ENCODE measurements at regions not wholly inside any gene's neighbourhood (a gene's known extent, or its start where the extent isn't known, plus 50 kb on each side); places are given as distances from the start of the nearest gene placed in this dataset.

GRCh38 chr3:190733591-190734146 is 128.8 kb downstream of the GMNC start:
- TF ChIP-seq CTCF (IDR thresholded peaks at IDR 0.05; ENCODE audit: poor library complexity, severe bottlenecking), result no peak
- ATAC-seq (ENCODE audit: low read depth) (no peak), DNase-seq (ENCODE audit: low spot score) (no peak)
- no peaks in the 10 kb centered on the region for H3K27me3 ChIP-seq (ENCODE audit: insufficient read depth, poor library complexity, severe bottlenecking)
- no peaks in the 10 kb centered on the region for H3K36me3 ChIP-seq (ENCODE audit: low read depth)
- H3K9me3 ChIP-seq (ENCODE audit: severe bottlenecking), result no peaks in the 10 kb centered on the region
- no peaks in the 10 kb centered on the region for H3K4me1 ChIP-seq (ENCODE audit: insufficient read depth, poor library complexity, severe bottlenecking)
- no peak overlapping the region for H3K27ac ChIP-seq (ENCODE audit: poor library complexity, severe bottlenecking)
- no peak overlapping the region for H3K4me3 ChIP-seq (ENCODE audit: severe bottlenecking)

GRCh38 chr3:190731596-190731995 is 130.9 kb downstream of the GMNC start:
- no peaks in the 10 kb centered on the region for H3K36me3 ChIP-seq (ENCODE audit: low read depth)
- TF ChIP-seq CTCF (IDR thresholded peaks at IDR 0.05; ENCODE audit: poor library complexity, severe bottlenecking), result no peak

GRCh38 chr3:190728574-190729246 is 133.8 kb downstream of the GMNC start:
- TF ChIP-seq CTCF (IDR thresholded peaks at IDR 0.05; ENCODE audit: poor library complexity, severe bottlenecking), result no peak
- Histone ChIP-seq H3K27me3 (ENCODE audit: insufficient read depth, poor library complexity, severe bottlenecking) (no peaks in the 10 kb centered on the region), H3K27ac (ENCODE audit: poor library complexity, severe bottlenecking) (no peak overlapping the region), H3K4me3 (ENCODE audit: severe bottlenecking) (no peak overlapping the region), H3K4me1 (ENCODE audit: insufficient read depth, poor library complexity, severe bottlenecking) (no peaks in the 10 kb centered on the region), H3K9me3 (ENCODE audit: severe bottlenecking) (no peaks in the 10 kb centered on the region), H3K36me3 (ENCODE audit: low read depth) (no peaks in the 10 kb centered on the region)
- no peak for DNase-seq (ENCODE audit: low spot score)
- no peak for ATAC-seq (ENCODE audit: low read depth)

More at GRCh38 chr3:190731596-190731995, 130.9 kb downstream of the GMNC start:
- Histone ChIP-seq H3K27ac (ENCODE audit: poor library complexity, severe bottlenecking) (no peak overlapping the region), H3K9me3 (ENCODE audit: severe bottlenecking) (no peaks in the 10 kb centered on the region), H3K4me1 (ENCODE audit: insufficient read depth, poor library complexity, severe bottlenecking) (no peaks in the 10 kb centered on the region), H3K27me3 (ENCODE audit: insufficient read depth, poor library complexity, severe bottlenecking) (no peaks in the 10 kb centered on the region), H3K4me3 (ENCODE audit: severe bottlenecking) (no peak overlapping the region)
- DNase-seq (ENCODE audit: low spot score) (no peak), ATAC-seq (ENCODE audit: low read depth) (no peak)

- TF ChIP-seq CTCF (IDR thresholded peaks at IDR 0.05; ENCODE audit: poor library complexity, severe bottlenecking), result no peak
- no peak overlapping the region for H3K27ac ChIP-seq (ENCODE audit: poor library complexity, severe bottlenecking)
- no peaks in the 10 kb centered on the region for H3K36me3 ChIP-seq (ENCODE audit: low read depth)
- peaks cover 11% of the 10 kb centered on the region for H3K4me1 ChIP-seq (ENCODE audit: insufficient read depth, poor library complexity, severe bottlenecking)
- DNase-seq (ENCODE audit: low spot score) (no peak), ATAC-seq (ENCODE audit: low read depth) (no peak)
- H3K4me3 ChIP-seq (ENCODE audit: severe bottlenecking), result no peak overlapping the region
- H3K27me3 ChIP-seq (ENCODE audit: insufficient read depth, poor library complexity, severe bottlenecking), result no peaks in the 10 kb centered on the region
- no peaks in the 10 kb centered on the region for H3K9me3 ChIP-seq (ENCODE audit: severe bottlenecking)
Measured at GRCh38 chr3:190722181-190722905, 140.2 kb downstream of the GMNC start.
